K562 (cell line): ENCODE measurements at regions not wholly inside any gene's neighbourhood (a gene's known extent, or its start where the extent isn't known, plus 50 kb on each side); places are given as distances from the start of the nearest gene placed in this dataset.

ENCODE experiments used
- ATAC-seq: fragments of 200-7000 bp; cut with Tn5 transposase; 3 replicates; pipeline ENCODE4 v1.9.1; 2020; ENCODE audit warnings: moderate library complexity
- BruUV-seq: library from RNA; stranded (reverse); fragments of 400-500 nt; replicated peaks from 2 replicates; lab custom pipeline; 2021; lab: Mats Ljungman, UMichigan
- CTCF ChIA-PET: fragments of 300-600 bp; formaldehyde crosslinking; extraction: SDS; loops from one replicate; lab custom pipeline; 2021; ENCODE audit warnings: low intra/inter-chr PET ratio; lab: Yijun Ruan, JAX
- POLR2A ChIA-PET: fragments of 300-600, 350-650 bp; sonication (Branson Sonifier 250); formaldehyde crosslinking; extraction: SDS; loops from one replicate; lab custom pipeline; 2021; ENCODE audit warnings: antibody characterized with exemption, inconsistent platforms; lab: Yijun Ruan, JAX
- DNase-seq, 4 experiments: peaks; one replicate each; pipeline versions ENCODE4 v3.0.0 to v3.0.0-alpha.2; 2011 to 2018; ENCODE audit warnings: low spot score in 3 of 4, mixed read lengths in 3 of 4; ENCODE audit errors: extremely low read depth in 1 of 4
- FAIRE-seq: peaks from 2 replicates; lab custom pipeline; 2011; peaks lifted over from hg19 to GRCh38; lab: Jason Lieb, UNC
- H2AFZ ChIP-seq: 2 replicates; pipeline ENCODE4 v1.6.0; 2011; ENCODE audit warnings: low read depth, low read length, control low read depth, inconsistent platforms
- H3K27ac ChIP-seq: fragments of 200-600 bp; 3 replicates; pipeline ENCODE4 v1.8.0; 2011; ENCODE audit warnings: low read depth, mild to moderate bottlenecking, control low read depth, inconsistent platforms, low read length, moderate library complexity, mixed read lengths; ENCODE audit errors: extremely low read depth
- H3K27me3 ChIP-seq, 2 experiments: fragments of 300-600 bp in 1 of 2; 2 replicates in 1 of 2; 3 replicates in 1 of 2; pipeline versions ENCODE4 v1.6.0 to v1.8.0; 2011; ENCODE audit warnings: inconsistent platforms in 2 of 2, low read length in 2 of 2, mild to moderate bottlenecking in 1 of 2, mixed read lengths in 1 of 2, moderate library complexity in 1 of 2; ENCODE audit not compliant: control insufficient read depth in 2 of 2, insufficient read depth in 2 of 2
- H3K36me3 ChIP-seq: fragments of 300-600 bp; 3 replicates; pipeline ENCODE4 v1.8.0; 2011; ENCODE audit warnings: mild to moderate bottlenecking, low read length, inconsistent platforms; ENCODE audit not compliant: control insufficient read depth, insufficient read depth
- H3K4me1 ChIP-seq, 2 experiments: fragments of 200-600 bp in 1 of 2; replicated peaks in 1 of 2; 2 replicates in 1 of 2; 3 replicates in 1 of 2; pipeline versions ENCODE4 v1.5.1 to v1.8.0; 2011; ENCODE audit warnings: inconsistent platforms in 2 of 2, low read length in 2 of 2, mild to moderate bottlenecking in 1 of 2, mixed read lengths in 1 of 2, moderate library complexity in 1 of 2; ENCODE audit not compliant: control insufficient read depth in 2 of 2, insufficient read depth in 2 of 2
- H3K4me2 ChIP-seq: 2 replicates; pipeline ENCODE4 v1.6.1; 2011; ENCODE audit warnings: low read length, control low read depth, inconsistent platforms, mixed read lengths; ENCODE audit not compliant: insufficient read depth
- H3K4me3 ChIP-seq: fragments of 200-600 bp; sonication (generic), shearing (Covaris generic); 2 replicates; pipeline ENCODE4 v1.5.1; 2016; ENCODE audit warnings: control low read depth, inconsistent platforms
- H3K79me2 ChIP-seq: fragments of 200-600 bp; 3 replicates; pipeline ENCODE4 v1.8.0; 2011; ENCODE audit warnings: low read length, inconsistent platforms; ENCODE audit not compliant: control insufficient read depth, insufficient read depth
- H3K9ac ChIP-seq, 2 experiments: 2 replicates each; pipeline versions ENCODE4 v1.6.0 to v1.6.1; 2011; ENCODE audit warnings: low read depth in 2 of 2, low read length in 2 of 2, control low read depth in 1 of 2, inconsistent platforms in 1 of 2, mild to moderate bottlenecking in 1 of 2, mixed read lengths in 1 of 2; ENCODE audit not compliant: insufficient read depth in 1 of 2
- H3K9me1 ChIP-seq: one replicate; pipeline ENCODE4 v1.6.0; 2011; ENCODE audit warnings: inconsistent platforms, mild to moderate bottlenecking, low read length, moderate library complexity; ENCODE audit not compliant: control insufficient read depth, insufficient read depth
- H3K9me3 ChIP-seq: replicated peaks from 2 replicates; pipeline ENCODE4 v1.5.1; 2011; ENCODE audit warnings: low read depth, low read length, inconsistent platforms; ENCODE audit not compliant: control insufficient read depth, insufficient read depth
- H4K20me1 ChIP-seq: replicated peaks from 2 replicates; pipeline ENCODE4 v1.6.1; 2011; ENCODE audit warnings: low read length, inconsistent platforms, mixed read lengths; ENCODE audit not compliant: control insufficient read depth, insufficient read depth
- FOS ChIP-seq: IDR thresholded peaks from 3 replicates; pipeline ENCODE4 v1.6.1; 2011; ENCODE audit not compliant: insufficient read length; ENCODE audit errors: extremely low read depth
- L3MBTL2 ChIP-seq: fragments of 450-650 bp; IDR thresholded peaks from 2 replicates; pipeline ENCODE4 v1.6.1; 2016; ENCODE audit warnings: mild to moderate bottlenecking, moderate library complexity
- MAFF ChIP-seq: IDR thresholded peaks from 2 replicates; pipeline ENCODE4 v1.6.1; 2012; ENCODE audit warnings: low read length, improper control_type of control experiment
- MAFK ChIP-seq: IDR thresholded peaks from 2 replicates; pipeline ENCODE4 v1.6.1; 2011; ENCODE audit warnings: low read length, improper control_type of control experiment
- NR3C1 ChIP-seq: sonication (generic); formaldehyde crosslinking; IDR thresholded peaks from 2 replicates; pipeline ENCODE4 v1.8.1; 2022; ENCODE audit warnings: missing genetic modification reagents
- ZBED1 ChIP-seq: IDR thresholded peaks from 2 replicates; pipeline ENCODE4 v1.6.1; 2014
- WGBS: fragments of 100-300 bp; shearing (Covaris generic); methylation state at CpG from one replicate; pipeline ENCODE4 v1.1.6; 2016; ENCODE audit warnings: low coverage, mixed read lengths; ENCODE audit not compliant: insufficient coverage; ENCODE audit errors: missing lambda C conversion rate; 5-methylcytosine and 5-hydroxymethylcytosine counted together
- in situ Hi-C: fragments of 300-500 bp; cut with MboI; formaldehyde crosslinking; loops from 4 replicates; pipeline ENCODE4 v1.15.0; 2018; ENCODE audit warnings: inconsistent platforms, mixed read lengths
- intact Hi-C: fragments of 100-400 bp; cut with micrococcal nuclease; formaldehyde crosslinking; loops from 2 replicates; pipeline ENCODE4 v1.14.2; 2022
- TF ChIP-seq, protein P1 (sequence below), 2 experiments: fragments of 450-650 bp in 1 of 2; sonication (generic) in 1 of 2; formaldehyde crosslinking in 1 of 2; IDR thresholded peaks in 1 of 2; conservative IDR thresholded peaks in 1 of 2; 2 replicates each; pipeline versions ENCODE4 v1.6.1 to v1.8.1; 2016 to 2023; ENCODE audit warnings: mild to moderate bottlenecking in 2 of 2, moderate library complexity in 2 of 2, inconsistent platforms in 1 of 2, missing genetic modification reagents in 1 of 2

DNA sequence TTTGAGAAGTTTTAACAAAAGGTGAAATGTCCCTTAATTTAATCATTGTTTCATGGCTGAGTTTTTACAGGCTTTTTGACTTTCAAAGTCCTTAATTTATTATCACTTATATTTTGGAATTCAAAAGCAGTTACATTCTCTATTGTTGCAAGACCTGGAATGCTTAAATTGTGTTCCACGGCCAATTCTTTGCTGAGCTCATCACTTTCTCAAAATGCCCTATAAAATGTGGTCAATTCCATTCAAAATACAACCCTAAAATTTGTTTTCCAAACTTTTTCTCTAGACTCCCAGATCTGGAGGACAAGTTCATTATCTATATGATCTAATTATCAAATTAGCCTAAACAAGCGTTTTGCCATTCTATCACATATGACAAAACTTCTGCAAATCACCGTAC, 1051.2 kb downstream of the TDRD15 start:
- TF ChIP-seq, protein P1, sequence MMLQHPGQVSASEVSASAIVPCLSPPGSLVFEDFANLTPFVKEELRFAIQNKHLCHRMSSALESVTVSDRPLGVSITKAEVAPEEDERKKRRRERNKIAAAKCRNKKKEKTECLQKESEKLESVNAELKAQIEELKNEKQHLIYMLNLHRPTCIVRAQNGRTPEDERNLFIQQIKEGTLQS (IDR thresholded peaks at IDR 0.05): no peak
- TF ChIP-seq, protein P1 (CRISPR knock-in tag; conservative IDR thresholded peaks at IDR 0.05): no peak
- TF ChIP-seq ZBED1: no peak
- no peak for TF ChIP-seq FOS
- TF ChIP-seq NR3C1: no peak
- peak; percentile 38; the same call in 1 of the 2 replicates for TF ChIP-seq MAFK
- TF ChIP-seq L3MBTL2: no peak
- TF ChIP-seq MAFF: peak; percentile 35; the same call in 1 of the 2 replicates
- Histone ChIP-seq H3K9me3 (no peaks in the 10 kb centered on the region; the same call in 1 of the 2 replicates), H4K20me1 (no peaks in the 10 kb centered on the region), H3K79me2 (no peaks in the 10 kb centered on the region), H3K27me3 (no peaks in the 10 kb centered on the region), H3K9ac (no peak overlapping the region), H3K9me1 (no peaks in the 10 kb centered on the region), H3K4me1 (no peaks in the 10 kb centered on the region), H3K27ac (no peak overlapping the region), H3K4me2 (no peak overlapping the region), H3K36me3 (no peaks in the 10 kb centered on the region), H2AFZ (no peak overlapping the region), H3K4me3 (no peak overlapping the region)
- 0% methylated on average over 3 of the region's 3 CpGs for WGBS
- no TSS peak for BruUV-seq
- intact Hi-C loops: no loop called here
- ATAC-seq: no peak
- ChIA-PET CTCF (no interaction called here), POLR2A (no interaction called here)
- in situ Hi-C loops: no loop called here
- DNase-seq: no peak
- no peak for FAIRE-seq
